ENCODE measurements at regions not wholly inside any gene's neighbourhood (a gene's known extent, or its start where the extent isn't known, plus 50 kb on each side); places are given as distances from the start of the nearest gene placed in this dataset.

DNA sequence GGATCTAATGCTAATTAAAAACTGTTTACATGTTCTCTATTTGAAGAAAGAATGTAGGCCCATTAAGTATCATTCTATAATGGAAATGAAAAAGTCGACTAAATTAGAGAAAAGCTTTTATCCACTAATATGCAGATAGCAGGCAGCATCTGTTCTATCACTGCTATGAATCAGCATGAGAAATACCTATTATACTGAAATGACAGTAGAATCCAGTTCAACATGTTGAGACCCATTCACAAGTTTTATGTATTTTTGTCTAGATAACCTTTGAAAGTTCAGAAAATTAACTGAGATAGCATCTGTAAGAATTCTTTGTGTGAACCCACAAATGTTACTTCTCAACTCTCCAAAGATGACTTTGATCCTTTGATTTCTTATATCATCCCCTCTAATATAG is 1254.4 kb upstream of the ADGRL3 start:
- no peak for TF ChIP-seq CTCF (IDR thresholded peaks at IDR 0.05)
- TF ChIP-seq POLR2A (IDR thresholded peaks at IDR 0.05): no peak
